PFSK-1 (cell line): ENCODE measurements at regions not wholly inside any gene's neighbourhood (a gene's known extent, or its start where the extent isn't known, plus 50 kb on each side); places are given as distances from the start of the nearest gene placed in this dataset.

Source experiments
- FOXP2 ChIP-seq: optimal IDR thresholded peaks from 2 replicates; pipeline ENCODE3; 2011; ENCODE audit warnings: borderline replicate concordance, control low read depth, inconsistent platforms; ENCODE audit not compliant: insufficient read depth; ENCODE audit errors: extremely low read length, extremely low read depth
- POLR2AphosphoS5 ChIP-seq: IDR thresholded peaks from 2 replicates; pipeline ENCODE4 v1.6.1; 2012; ENCODE audit warnings: low read depth, mild to moderate bottlenecking, control low read depth, low read length, moderate library complexity
- REST ChIP-seq, 2 experiments: IDR thresholded peaks; 2 replicates each; pipeline versions ENCODE4 v1.6.1 to v1.8.0; 2011 to 2012; ENCODE audit warnings: low read depth in 2 of 2, low read length in 2 of 2, control low read depth in 1 of 2, inconsistent platforms in 1 of 2, mild to moderate bottlenecking in 1 of 2, moderate library complexity in 1 of 2; ENCODE audit not compliant: insufficient read depth in 1 of 2
- SIN3A ChIP-seq: IDR thresholded peaks from 2 replicates; pipeline ENCODE4 v1.6.1; 2012; ENCODE audit warnings: mild to moderate bottlenecking, low read length, moderate library complexity, borderline replicate concordance; ENCODE audit not compliant: insufficient read depth
- TAF1 ChIP-seq: IDR thresholded peaks from 2 replicates; pipeline ENCODE4 v1.6.1; 2012; ENCODE audit warnings: low read length, control low read depth, borderline replicate concordance; ENCODE audit not compliant: insufficient read depth

GRCh38 chr1:36614571-36614970 is 131.9 kb upstream of the CSF3R start:
- TF ChIP-seq TAF1 (no peak), SIN3A (no peak), FOXP2 (no peak), REST (IDR thresholded peaks at IDR 0.05; ENCODE audit: insufficient read depth in 1 of 2, low read depth in 2 of 2, low read length in 2 of 2) (no peak), POLR2AphosphoS5 (no peak)

- TF ChIP-seq REST (IDR thresholded peaks at IDR 0.05; ENCODE audit: insufficient read depth in 1 of 2, low read depth in 2 of 2, low read length in 2 of 2) (no peak), SIN3A (no peak), FOXP2 (no peak), POLR2AphosphoS5 (no peak), TAF1 (no peak)
Measured at GRCh38 chr1:36613721-36614120, 131.0 kb upstream of the CSF3R start.

- TF ChIP-seq REST (IDR thresholded peaks at IDR 0.05; ENCODE audit: insufficient read depth in 1 of 2, low read depth in 2 of 2, low read length in 2 of 2), result no peak
- no peak for TF ChIP-seq FOXP2
- TF ChIP-seq SIN3A, result no peak
- TF ChIP-seq POLR2AphosphoS5, result no peak
- TF ChIP-seq TAF1, result no peak
Measured at GRCh38 chr1:36612881-36613280, 130.2 kb upstream of the CSF3R start.

GRCh38 chr1:36612121-36612520 is 129.4 kb upstream of the CSF3R start:
- TF ChIP-seq POLR2AphosphoS5 (no peak), REST (IDR thresholded peaks at IDR 0.05; ENCODE audit: insufficient read depth in 1 of 2, low read depth in 2 of 2, low read length in 2 of 2) (no peak), SIN3A (no peak), TAF1 (no peak), FOXP2 (no peak)

- TF ChIP-seq REST (IDR thresholded peaks at IDR 0.05; ENCODE audit: insufficient read depth in 1 of 2, low read depth in 2 of 2, low read length in 2 of 2) (no peak), SIN3A (no peak), FOXP2 (no peak), TAF1 (no peak), POLR2AphosphoS5 (no peak)
Measured at GRCh38 chr1:36609241-36610027, 126.7 kb upstream of the CSF3R start.
